GM23338 (cell line): ENCODE measurements at regions not wholly inside any gene's neighbourhood (a gene's known extent, or its start where the extent isn't known, plus 50 kb on each side); places are given as distances from the start of the nearest gene placed in this dataset.
"Not testable (repeated sequence)": the region's sequence is repeated elsewhere in the genome, so short reads cannot be mapped to it uniquely, and the experiment has no call there.

ENCODE experiments used
- ATAC-seq: fragments of 200-7000 bp; cut with Tn5 transposase; 3 replicates; pipeline ENCODE4 v1.9.1; 2020
- DNase-seq: peaks from one replicate; pipeline ENCODE4 v3.0.0-alpha.2; 2015; ENCODE audit warnings: low spot score
- H2AFZ ChIP-seq: fragments of 200-600 bp; sonication (generic); 2 replicates; pipeline ENCODE4 v1.8.0; 2016; ENCODE audit warnings: antibody characterized with exemption, mild to moderate bottlenecking, moderate library complexity
- H3F3A ChIP-seq: fragments of 200-600 bp; sonication (generic); replicated peaks from 2 replicates; pipeline ENCODE4 v1.8.0; 2017; ENCODE audit warnings: antibody characterized with exemption, mixed run types, low read depth
- H3K27ac ChIP-seq: fragments of 200-600 bp; sonication (generic); 2 replicates; pipeline ENCODE4 v1.6.1; 2016; ENCODE audit warnings: low read depth
- H3K27me3 ChIP-seq: fragments of 200-600 bp; sonication (generic); 2 replicates; pipeline ENCODE4 v1.8.0; 2016; ENCODE audit warnings: mild to moderate bottlenecking, mixed run types, moderate library complexity; ENCODE audit not compliant: insufficient read depth
- H3K36me3 ChIP-seq: fragments of 200-600 bp; sonication (generic); 2 replicates; pipeline ENCODE4 v1.8.0; 2016; ENCODE audit warnings: mild to moderate bottlenecking; ENCODE audit not compliant: insufficient read depth
- H3K4me1 ChIP-seq: fragments of 200-600 bp; sonication (generic); 2 replicates; pipeline ENCODE4 v1.8.0; 2016; ENCODE audit warnings: mild to moderate bottlenecking, moderate library complexity; ENCODE audit not compliant: insufficient read depth
- H3K4me2 ChIP-seq: fragments of 200-600 bp; sonication (generic); 2 replicates; pipeline ENCODE4 v1.7.1; 2017; ENCODE audit warnings: mixed run types
- H3K4me3 ChIP-seq: fragments of 200-600 bp; sonication (generic); 2 replicates; pipeline ENCODE4 v1.6.1; 2016; ENCODE audit warnings: mixed run types
- H3K79me2 ChIP-seq: fragments of 200-600 bp; sonication (generic); replicated peaks from 2 replicates; pipeline ENCODE4 v1.8.0; 2017; ENCODE audit warnings: mild to moderate bottlenecking; ENCODE audit not compliant: insufficient read depth
- H3K9me2 ChIP-seq: fragments of 200-600 bp; sonication (generic); 2 replicates; pipeline ENCODE4 v1.8.0; 2017; ENCODE audit not compliant: insufficient read depth
- H4K20me1 ChIP-seq: fragments of 200-600 bp; sonication (generic); replicated peaks from 2 replicates; pipeline ENCODE4 v1.8.0; 2017; ENCODE audit warnings: mild to moderate bottlenecking; ENCODE audit not compliant: insufficient read depth
- H3K27ac Mint-ChIP-seq: 2 replicates; pipeline ENCODE4 v1.8.0; 2020; ENCODE audit warnings: inconsistent platforms, mild to moderate bottlenecking, moderate library complexity, mixed read lengths
- H3K27me3 Mint-ChIP-seq: 3 replicates; pipeline ENCODE4 v1.8.0; 2022; ENCODE audit warnings: low read depth, mild to moderate bottlenecking, moderate library complexity, mixed read lengths, inconsistent platforms; ENCODE audit not compliant: insufficient read depth, poor library complexity
- H3K36me3 Mint-ChIP-seq: 3 replicates; pipeline ENCODE4 v1.8.0; 2021; ENCODE audit warnings: low read depth, mild to moderate bottlenecking, inconsistent platforms, moderate library complexity, mixed read lengths
- H3K4me1 Mint-ChIP-seq: 3 replicates; pipeline ENCODE4 v1.8.0; 2020; ENCODE audit warnings: mild to moderate bottlenecking, inconsistent platforms, mixed read lengths
- H3K4me3 Mint-ChIP-seq: 3 replicates; pipeline ENCODE4 v1.8.0; 2021; ENCODE audit warnings: moderate library complexity, mild to moderate bottlenecking, inconsistent platforms, mixed read lengths
- H3K9me3 Mint-ChIP-seq: 3 replicates; pipeline ENCODE4 v1.8.0; 2020; ENCODE audit warnings: moderate library complexity, mild to moderate bottlenecking, inconsistent platforms, mixed read lengths
- CREB1 ChIP-seq: fragments of 250-450 bp; sonication (Bioruptor Pico); IDR thresholded peaks from 2 replicates; pipeline ENCODE4 v1.5.0; 2020; ENCODE audit warnings: low read depth, mild to moderate bottlenecking, moderate library complexity
- EZH2phosphoT487 ChIP-seq: fragments of 200-600 bp; sonication (generic); IDR thresholded peaks from one replicate; pipeline ENCODE4 v1.8.1; 2018; ENCODE audit warnings: antibody characterized with exemption; ENCODE audit not compliant: unreplicated experiment
- NANOG ChIP-seq: IDR thresholded peaks from 2 replicates; pipeline ENCODE4 v1.6.1; 2016; ENCODE audit warnings: antibody characterized with exemption, borderline replicate concordance
- STAT1 ChIP-seq: IDR thresholded peaks from one replicate; pipeline ENCODE4 v1.6.1; 2016; ENCODE audit warnings: antibody characterized with exemption; ENCODE audit not compliant: unreplicated experiment
- TF ChIP-seq, protein P1 (sequence below): IDR thresholded peaks from one replicate; pipeline ENCODE4 v1.6.1; 2018; ENCODE audit warnings: antibody characterized with exemption; ENCODE audit not compliant: unreplicated experiment
- TF ChIP-seq, protein P2 (sequence below): IDR thresholded peaks from 2 replicates; pipeline ENCODE4 v1.6.1; 2016; ENCODE audit warnings: antibody characterized with exemption
- TF ChIP-seq, protein P3 (sequence below), 2 experiments: fragments of 200-600 bp in 1 of 2; sonication (generic) in 1 of 2; conservative IDR thresholded peaks; 2 replicates each; pipeline versions ENCODE4 v1.5.1 to v1.6.1; 2016 to 2017; ENCODE audit warnings: antibody characterized with exemption in 2 of 2, low read depth in 2 of 2, mild to moderate bottlenecking in 2 of 2, moderate library complexity in 1 of 2

DNA sequence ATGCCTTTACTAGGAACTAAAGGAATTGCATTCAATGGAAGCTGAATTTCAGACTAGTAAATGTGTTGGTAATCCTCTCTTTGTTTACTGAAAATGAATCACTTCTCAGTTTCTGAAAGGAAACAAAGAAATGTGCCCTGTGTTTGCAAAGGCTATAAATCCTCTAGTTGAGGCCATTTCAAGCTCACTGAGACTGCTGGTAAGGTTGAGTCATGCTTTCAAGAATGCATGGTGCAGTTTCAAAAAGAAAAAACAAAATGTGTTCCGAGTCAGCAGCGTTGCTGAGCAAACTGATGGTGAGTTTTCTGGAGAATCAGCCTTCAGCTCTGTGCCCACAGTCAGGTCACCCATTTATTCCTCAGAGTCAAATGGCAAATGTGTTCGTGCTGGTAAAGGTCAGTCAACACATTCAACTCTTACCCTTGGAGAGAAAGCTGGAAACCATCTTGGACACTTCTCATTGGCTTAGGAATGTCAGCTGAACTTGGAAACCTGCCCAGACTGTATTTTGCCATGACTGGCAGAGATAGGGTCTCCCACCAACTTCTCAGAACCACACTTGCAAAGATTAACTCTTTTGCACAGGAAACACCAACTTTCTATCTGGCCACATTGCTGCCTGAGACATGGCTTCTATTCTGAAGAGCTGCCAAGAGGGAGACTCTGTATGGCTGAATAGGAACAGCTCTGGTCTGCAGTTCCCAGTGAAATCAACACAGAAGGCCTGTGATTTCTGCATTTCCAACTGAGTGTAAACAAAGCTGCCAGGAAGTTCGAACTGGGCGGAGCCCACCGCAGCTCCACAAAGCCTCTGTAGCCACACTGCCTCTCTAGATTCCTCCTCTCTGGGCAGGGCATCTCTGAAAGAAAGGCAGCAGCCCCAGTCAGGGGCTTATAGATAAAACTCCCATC is 484.4 kb downstream of the ATP23 start (continued):
- TF ChIP-seq, protein P1, sequence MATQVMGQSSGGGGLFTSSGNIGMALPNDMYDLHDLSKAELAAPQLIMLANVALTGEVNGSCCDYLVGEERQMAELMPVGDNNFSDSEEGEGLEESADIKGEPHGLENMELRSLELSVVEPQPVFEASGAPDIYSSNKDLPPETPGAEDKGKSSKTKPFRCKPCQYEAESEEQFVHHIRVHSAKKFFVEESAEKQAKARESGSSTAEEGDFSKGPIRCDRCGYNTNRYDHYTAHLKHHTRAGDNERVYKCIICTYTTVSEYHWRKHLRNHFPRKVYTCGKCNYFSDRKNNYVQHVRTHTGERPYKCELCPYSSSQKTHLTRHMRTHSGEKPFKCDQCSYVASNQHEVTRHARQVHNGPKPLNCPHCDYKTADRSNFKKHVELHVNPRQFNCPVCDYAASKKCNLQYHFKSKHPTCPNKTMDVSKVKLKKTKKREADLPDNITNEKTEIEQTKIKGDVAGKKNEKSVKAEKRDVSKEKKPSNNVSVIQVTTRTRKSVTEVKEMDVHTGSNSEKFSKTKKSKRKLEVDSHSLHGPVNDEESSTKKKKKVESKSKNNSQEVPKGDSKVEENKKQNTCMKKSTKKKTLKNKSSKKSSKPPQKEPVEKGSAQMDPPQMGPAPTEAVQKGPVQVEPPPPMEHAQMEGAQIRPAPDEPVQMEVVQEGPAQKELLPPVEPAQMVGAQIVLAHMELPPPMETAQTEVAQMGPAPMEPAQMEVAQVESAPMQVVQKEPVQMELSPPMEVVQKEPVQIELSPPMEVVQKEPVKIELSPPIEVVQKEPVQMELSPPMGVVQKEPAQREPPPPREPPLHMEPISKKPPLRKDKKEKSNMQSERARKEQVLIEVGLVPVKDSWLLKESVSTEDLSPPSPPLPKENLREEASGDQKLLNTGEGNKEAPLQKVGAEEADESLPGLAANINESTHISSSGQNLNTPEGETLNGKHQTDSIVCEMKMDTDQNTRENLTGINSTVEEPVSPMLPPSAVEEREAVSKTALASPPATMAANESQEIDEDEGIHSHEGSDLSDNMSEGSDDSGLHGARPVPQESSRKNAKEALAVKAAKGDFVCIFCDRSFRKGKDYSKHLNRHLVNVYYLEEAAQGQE: no peak
- TF ChIP-seq, protein P2, sequence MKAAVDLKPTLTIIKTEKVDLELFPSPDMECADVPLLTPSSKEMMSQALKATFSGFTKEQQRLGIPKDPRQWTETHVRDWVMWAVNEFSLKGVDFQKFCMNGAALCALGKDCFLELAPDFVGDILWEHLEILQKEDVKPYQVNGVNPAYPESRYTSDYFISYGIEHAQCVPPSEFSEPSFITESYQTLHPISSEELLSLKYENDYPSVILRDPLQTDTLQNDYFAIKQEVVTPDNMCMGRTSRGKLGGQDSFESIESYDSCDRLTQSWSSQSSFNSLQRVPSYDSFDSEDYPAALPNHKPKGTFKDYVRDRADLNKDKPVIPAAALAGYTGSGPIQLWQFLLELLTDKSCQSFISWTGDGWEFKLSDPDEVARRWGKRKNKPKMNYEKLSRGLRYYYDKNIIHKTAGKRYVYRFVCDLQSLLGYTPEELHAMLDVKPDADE: no peak
- TF ChIP-seq CREB1 (no peak), STAT1 (no peak), EZH2phosphoT487 (no peak), NANOG (no peak)
- TF ChIP-seq, protein P3, sequence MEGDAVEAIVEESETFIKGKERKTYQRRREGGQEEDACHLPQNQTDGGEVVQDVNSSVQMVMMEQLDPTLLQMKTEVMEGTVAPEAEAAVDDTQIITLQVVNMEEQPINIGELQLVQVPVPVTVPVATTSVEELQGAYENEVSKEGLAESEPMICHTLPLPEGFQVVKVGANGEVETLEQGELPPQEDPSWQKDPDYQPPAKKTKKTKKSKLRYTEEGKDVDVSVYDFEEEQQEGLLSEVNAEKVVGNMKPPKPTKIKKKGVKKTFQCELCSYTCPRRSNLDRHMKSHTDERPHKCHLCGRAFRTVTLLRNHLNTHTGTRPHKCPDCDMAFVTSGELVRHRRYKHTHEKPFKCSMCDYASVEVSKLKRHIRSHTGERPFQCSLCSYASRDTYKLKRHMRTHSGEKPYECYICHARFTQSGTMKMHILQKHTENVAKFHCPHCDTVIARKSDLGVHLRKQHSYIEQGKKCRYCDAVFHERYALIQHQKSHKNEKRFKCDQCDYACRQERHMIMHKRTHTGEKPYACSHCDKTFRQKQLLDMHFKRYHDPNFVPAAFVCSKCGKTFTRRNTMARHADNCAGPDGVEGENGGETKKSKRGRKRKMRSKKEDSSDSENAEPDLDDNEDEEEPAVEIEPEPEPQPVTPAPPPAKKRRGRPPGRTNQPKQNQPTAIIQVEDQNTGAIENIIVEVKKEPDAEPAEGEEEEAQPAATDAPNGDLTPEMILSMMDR (conservative IDR thresholded peaks at IDR 0.05; ENCODE audit: low read depth in 2 of 2): no peak

DNA sequence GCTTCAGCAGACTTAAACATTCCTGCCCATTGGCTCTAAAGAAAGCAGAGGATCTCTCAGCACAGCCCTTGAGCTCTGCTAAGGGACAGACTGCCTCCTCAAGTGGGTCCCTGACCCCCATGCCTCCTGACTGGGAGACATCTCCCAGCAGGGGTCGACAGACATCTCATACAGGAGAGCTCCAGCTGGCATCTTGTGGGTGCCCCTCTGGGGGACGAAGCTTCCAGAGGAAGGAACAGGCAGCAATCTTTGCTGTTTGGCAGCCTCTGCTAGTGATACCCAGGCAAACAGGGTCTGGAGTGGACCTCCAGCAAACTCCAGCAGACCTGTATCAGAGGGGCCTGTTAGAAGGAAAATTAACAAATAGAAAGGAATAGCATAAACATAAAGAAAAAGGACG is 485.1 kb downstream of the ATP23 start:
- not testable (repeated sequence) for H3K79me2 ChIP-seq, H3K4me3 ChIP-seq, ATAC-seq, H3K4me3 Mint-ChIP-seq, H3K9me2 ChIP-seq, H3K36me3 Mint-ChIP-seq, H3K36me3 ChIP-seq, H3K27ac Mint-ChIP-seq, DNase-seq, H3K27me3 ChIP-seq, H4K20me1 ChIP-seq, H3F3A ChIP-seq, H3K27me3 Mint-ChIP-seq
- Histone ChIP-seq H3K4me1 (peaks cover 36% of the 10 kb centered on the region), H2AFZ (peak overlapping the region; percentile 75; the same call in 1 of the 2 replicates), H3K27ac (peak overlapping the region; percentile 96), H3K4me2 (peak overlapping the region; percentile 34; the same call in 1 of the 2 replicates)
- H3K9me3 Mint-ChIP-seq: peaks cover 13% of the 10 kb centered on the region; the same call in 2 of the 3 replicates
- peaks cover 33% of the 10 kb centered on the region; the same call in 2 of the 3 replicates for H3K4me1 Mint-ChIP-seq
